ENCODE measurements at regions not wholly inside any gene's neighbourhood (a gene's known extent, or its start where the extent isn't known, plus 50 kb on each side); places are given as distances from the start of the nearest gene placed in this dataset.

DNA sequence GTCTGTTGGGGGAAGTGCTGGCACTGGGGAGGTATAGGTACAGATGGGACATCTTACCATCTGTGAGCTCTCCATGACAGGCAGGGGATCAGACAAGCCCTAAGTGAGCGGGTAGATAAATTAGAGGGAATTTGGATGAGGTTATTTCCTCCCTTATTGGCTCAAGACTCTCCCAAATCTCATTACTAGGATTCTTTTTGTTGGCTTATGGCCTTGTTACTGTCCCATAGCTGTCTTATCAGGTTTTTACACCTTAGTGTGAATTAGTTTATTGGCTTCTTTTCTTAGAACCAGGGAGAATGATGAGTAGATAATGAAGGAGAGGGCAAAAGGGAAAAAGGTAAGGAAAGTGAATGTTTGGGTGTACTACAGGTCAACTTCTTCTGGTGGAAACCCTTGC, 191.1 kb upstream of the PRICKLE1 start:
- TF ChIP-seq EZH2 (IDR thresholded peaks at IDR 0.05; ENCODE audit: borderline replicate concordance, low read depth, low read length, severe bottlenecking) (no peak), JUN (IDR thresholded peaks at IDR 0.05; ENCODE audit: borderline replicate concordance, insufficient read depth, insufficient read length, low read depth) (no peak), POLR2A (IDR thresholded peaks at IDR 0.05; ENCODE audit: low read depth, low read length) (no peak)
- TF ChIP-seq, protein P1, sequence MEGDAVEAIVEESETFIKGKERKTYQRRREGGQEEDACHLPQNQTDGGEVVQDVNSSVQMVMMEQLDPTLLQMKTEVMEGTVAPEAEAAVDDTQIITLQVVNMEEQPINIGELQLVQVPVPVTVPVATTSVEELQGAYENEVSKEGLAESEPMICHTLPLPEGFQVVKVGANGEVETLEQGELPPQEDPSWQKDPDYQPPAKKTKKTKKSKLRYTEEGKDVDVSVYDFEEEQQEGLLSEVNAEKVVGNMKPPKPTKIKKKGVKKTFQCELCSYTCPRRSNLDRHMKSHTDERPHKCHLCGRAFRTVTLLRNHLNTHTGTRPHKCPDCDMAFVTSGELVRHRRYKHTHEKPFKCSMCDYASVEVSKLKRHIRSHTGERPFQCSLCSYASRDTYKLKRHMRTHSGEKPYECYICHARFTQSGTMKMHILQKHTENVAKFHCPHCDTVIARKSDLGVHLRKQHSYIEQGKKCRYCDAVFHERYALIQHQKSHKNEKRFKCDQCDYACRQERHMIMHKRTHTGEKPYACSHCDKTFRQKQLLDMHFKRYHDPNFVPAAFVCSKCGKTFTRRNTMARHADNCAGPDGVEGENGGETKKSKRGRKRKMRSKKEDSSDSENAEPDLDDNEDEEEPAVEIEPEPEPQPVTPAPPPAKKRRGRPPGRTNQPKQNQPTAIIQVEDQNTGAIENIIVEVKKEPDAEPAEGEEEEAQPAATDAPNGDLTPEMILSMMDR (IDR thresholded peaks at IDR 0.05; ENCODE audit: extremely low read depth in 1 of 2, insufficient read depth in 1 of 2, low read depth in 1 of 2, low read length in 2 of 2): no peak

All from endothelial cell of umbilical vein (primary cell).